ENCODE measurements at regions not wholly inside any gene's neighbourhood (a gene's known extent, or its start where the extent isn't known, plus 50 kb on each side); places are given as distances from the start of the nearest gene placed in this dataset.
"Not testable (repeated sequence)": the region's sequence is repeated elsewhere in the genome, so short reads cannot be mapped to it uniquely, and the experiment has no call there.

- peak; percentile 66 for DNase-seq
Observed at GRCh38 chr21:5105939-5106708, 5415.3 kb upstream of the TPTE start.

- not testable (repeated sequence) for DNase-seq
Observed at GRCh38 chr21:5106767-5107464, 5414.5 kb upstream of the TPTE start.

GRCh38 chr21:5107637-5108036, 5413.7 kb upstream of the TPTE start:
- DNase-seq = not testable (repeated sequence)

DNA sequence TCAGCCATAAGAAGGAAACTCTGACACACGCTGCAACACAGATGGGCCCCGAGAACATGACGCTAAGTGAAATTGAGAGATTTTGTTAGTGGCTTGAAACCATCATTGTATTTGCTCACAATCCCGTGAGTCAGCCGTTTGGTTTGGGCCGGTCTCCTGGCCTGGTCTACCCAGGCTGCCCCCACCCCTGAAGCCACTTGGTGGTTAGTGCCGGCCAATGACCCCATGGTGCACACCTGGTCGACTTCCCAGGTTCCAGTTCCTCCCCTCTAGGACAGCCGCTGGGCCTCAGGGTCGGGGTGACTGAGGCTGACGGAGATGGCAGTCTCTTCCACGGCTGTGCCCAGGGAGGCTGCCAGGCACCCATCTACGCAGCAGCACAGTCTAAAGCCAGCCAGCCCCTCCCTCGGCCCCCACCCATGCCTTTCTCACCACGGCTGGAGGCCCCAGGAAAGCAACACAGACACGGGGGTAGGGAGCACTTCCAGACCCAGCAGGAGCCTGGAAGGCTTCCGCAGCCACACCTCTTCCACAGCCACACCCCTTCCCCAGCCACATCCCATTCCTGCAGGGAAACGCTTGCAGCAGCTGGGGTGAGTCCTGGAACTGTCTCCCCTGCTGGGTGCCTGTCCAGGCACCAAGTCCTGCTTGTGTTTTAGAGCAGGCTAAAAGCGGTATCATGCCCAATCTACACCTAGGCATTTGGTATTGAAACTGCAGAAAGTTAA, 5413.2 kb upstream of the TPTE start:
- not testable (repeated sequence) for DNase-seq

GRCh38 chr21:5111197-5111596, 5410.2 kb upstream of the TPTE start:
- DNase-seq = not testable (repeated sequence)

DNA sequence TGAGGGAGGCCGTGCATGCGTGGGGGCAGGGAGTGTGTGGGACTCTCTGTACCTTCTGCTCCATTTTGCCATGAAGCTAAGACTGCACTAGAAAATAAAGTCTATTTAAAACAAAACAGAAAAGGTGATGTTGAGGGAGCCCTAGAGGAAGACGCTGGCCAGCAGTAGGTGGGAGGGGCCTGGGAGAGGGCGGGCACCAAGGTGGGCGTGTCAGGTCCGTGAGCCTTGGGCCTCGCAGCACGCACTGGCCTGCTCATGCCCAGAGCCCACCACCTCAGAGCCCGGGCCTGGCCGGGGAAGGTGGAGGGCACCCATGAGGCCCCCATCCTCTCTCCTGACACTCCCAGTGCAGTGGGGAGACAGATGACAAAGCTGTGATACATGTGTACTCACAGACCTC, 5408.3 kb upstream of the TPTE start:
- DNase-seq = not testable (repeated sequence)

GRCh38 chr21:5114468-5114867, 5406.9 kb upstream of the TPTE start:
- not testable (repeated sequence) for DNase-seq

GRCh38 chr21:5114893-5115645, 5406.3 kb upstream of the TPTE start:
- not testable (repeated sequence) for DNase-seq

- DNase-seq = peak; percentile 16
Observed at GRCh38 chr21:5115646-5116343, 5405.6 kb upstream of the TPTE start.

- DNase-seq = not testable (repeated sequence)
Observed at GRCh38 chr21:5116344-5117123, 5404.8 kb upstream of the TPTE start.

DNA sequence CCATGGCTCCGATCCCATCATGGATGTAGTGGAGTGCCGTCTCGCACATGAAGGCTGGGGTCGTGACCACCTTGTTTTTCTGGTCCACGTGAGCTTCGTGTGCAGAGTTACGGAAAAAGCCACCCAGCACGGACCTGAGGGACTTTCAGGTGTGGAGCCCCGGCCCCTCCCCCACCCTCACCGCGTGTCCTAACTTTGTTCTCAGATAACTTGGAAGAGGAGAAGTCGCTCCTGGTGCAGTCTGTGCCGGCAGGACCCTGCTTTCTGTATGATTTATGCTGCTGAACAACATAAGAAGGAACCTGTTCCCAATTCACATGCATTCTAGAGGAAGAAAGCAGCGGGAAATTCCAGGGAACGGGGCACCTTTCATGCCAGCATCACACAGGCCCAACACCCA, 5404.2 kb upstream of the TPTE start:
- DNase-seq = not testable (repeated sequence)

DNA sequence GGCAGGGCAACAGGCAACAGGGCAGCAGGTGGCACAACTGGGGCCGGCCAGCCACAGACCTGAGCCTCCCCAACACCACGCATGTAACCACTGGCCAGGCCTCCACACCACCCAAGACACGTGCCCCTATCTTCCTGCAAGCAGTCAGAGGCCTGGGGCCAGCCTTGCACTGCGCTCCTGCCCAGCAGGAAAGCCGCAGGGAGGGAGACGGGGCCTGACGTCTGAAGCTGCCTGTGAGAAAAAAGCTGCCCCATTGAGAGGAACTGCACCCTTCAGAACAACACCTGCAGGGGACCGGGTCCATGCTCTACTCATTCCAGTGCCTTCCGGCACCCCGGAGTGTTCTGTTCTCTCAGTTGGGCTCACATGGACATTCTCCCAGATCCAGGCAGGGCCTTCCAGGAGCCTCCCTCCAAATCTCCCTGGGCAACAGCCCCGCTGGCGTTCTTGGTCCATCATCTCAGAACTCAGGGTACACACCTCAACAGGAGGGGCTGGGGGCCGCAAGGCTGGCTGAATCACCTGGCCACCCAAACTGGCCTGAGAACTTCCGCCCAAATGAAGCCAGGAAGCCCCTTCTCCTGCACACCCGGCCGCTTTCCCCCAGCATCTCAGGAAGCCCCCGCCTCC, 5403.6 kb upstream of the TPTE start:
- peak; percentile 11 for DNase-seq

DNA sequence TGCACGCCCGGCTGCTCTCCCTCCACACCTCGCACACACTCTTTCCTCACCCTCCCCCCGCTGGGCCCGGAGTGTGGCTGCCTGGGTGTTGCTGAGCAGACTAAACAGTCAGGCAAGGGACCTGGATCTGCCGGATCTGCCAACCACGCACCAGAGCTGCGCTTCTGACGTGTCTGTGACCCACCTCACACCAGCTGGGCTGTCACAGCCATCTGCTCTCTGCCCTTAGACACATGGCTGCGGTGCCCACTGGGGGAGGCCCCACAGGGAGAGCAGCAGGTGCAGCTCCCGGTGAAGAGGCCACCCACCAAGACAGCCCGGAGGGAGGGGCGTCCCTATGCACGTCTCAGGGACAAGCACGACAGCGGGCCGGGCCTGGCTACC, 5403.1 kb upstream of the TPTE start:
- peak; percentile 49 for DNase-seq

DNA sequence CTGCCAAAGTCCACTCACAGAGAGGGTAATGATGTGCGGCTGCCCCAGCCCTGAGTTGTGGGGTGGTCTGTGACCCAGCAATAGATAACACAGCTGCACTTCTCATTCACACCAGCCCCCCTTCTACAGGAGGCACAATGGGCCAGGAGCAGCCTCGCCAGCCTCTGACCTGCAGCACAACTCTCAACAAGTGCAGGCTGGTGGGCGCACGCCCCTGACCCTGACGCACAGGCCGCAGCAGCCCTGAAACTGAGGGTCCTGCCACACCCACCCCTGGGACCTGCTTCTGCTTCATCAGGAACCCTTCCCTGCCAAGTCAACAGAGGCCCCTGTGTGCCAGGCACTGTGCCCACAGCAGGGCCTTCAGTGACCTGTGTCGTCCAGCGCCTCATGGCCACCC, 5402.2 kb upstream of the TPTE start:
- not testable (repeated sequence) for DNase-seq

- DNase-seq = not testable (repeated sequence)
Observed at GRCh38 chr21:5121399-5121798, 5400.0 kb upstream of the TPTE start.

GRCh38 chr21:5121849-5122248, 5399.5 kb upstream of the TPTE start:
- DNase-seq = not testable (repeated sequence)

GRCh38 chr21:5123655-5124054, 5397.7 kb upstream of the TPTE start:
- peak; percentile 81 for DNase-seq

GRCh38 chr21:5128261-5128660, 5393.1 kb upstream of the TPTE start:
- DNase-seq = peak; percentile 98

GRCh38 chr21:5133824-5134223, 5387.6 kb upstream of the TPTE start:
- DNase-seq = not testable (repeated sequence)

- DNase-seq = not testable (repeated sequence)
Observed at GRCh38 chr21:5136406-5136805, 5385.0 kb upstream of the TPTE start.

- DNase-seq = not testable (repeated sequence)
Observed at GRCh38 chr21:5137006-5137405, 5384.4 kb upstream of the TPTE start.

All from activated naive CD4-positive, alpha-beta T cell treated with Interleukin-2 at 50 U/mL for 16 hours (primary cell).